ENCODE measurements at regions not wholly inside any gene's neighbourhood (a gene's known extent, or its start where the extent isn't known, plus 50 kb on each side); places are given as distances from the start of the nearest gene placed in this dataset.

- Histone ChIP-seq H3K36me3 (no peaks in the 10 kb centered on the region), H3K27me3 (no peaks in the 10 kb centered on the region), H3K9me3 (no peaks in the 10 kb centered on the region), H3K27ac (no peak overlapping the region), H3K4me3 (no peak overlapping the region), H3K4me1 (peaks cover 0 to 37% (median 17%) of the 10 kb centered on the region in 3 donors)
- intact Hi-C loops (cut with DNase I) = no loop called here
- 79 to 92% methylated on average over 2 of the region's 2 CpGs for WGBS, 2 donors
- no peak for DNase-seq
- no peak for TF ChIP-seq CTCF (IDR thresholded peaks at IDR 0.05)
- TF ChIP-seq POLR2A (IDR thresholded peaks at IDR 0.05) = no peak
These were observed 567.3 kb downstream of the PDCD6IP start for GRCh38 chr3:34365771-34366170.

GRCh38 chr3:34367521-34367920 is 569.1 kb downstream of the PDCD6IP start:
- no peak for TF ChIP-seq POLR2A (IDR thresholded peaks at IDR 0.05)
- TF ChIP-seq CTCF (IDR thresholded peaks at IDR 0.05) = no peak

GRCh38 chr3:34374521-34374920 is 576.1 kb downstream of the PDCD6IP start:
- no peaks in the 10 kb centered on the region for H3K27me3 ChIP-seq
- H3K27ac ChIP-seq = no peak overlapping the region
- no peaks in the 10 kb centered on the region for H3K9me3 ChIP-seq
- DNase-seq = no peak
- no peak overlapping the region for H3K4me3 ChIP-seq
- intact Hi-C loops (cut with DNase I) = no loop called here
- H3K36me3 ChIP-seq = no peaks in the 10 kb centered on the region
- H3K4me1 ChIP-seq = no peaks in the 10 kb centered on the region
- TF ChIP-seq CTCF (IDR thresholded peaks at IDR 0.05) (no peak), POLR2A (IDR thresholded peaks at IDR 0.05) (no peak)

More at GRCh38 chr3:34367521-34367920, 569.1 kb downstream of the PDCD6IP start:
- no peak for DNase-seq
- intact Hi-C loops (cut with DNase I) = no loop called here
- Histone ChIP-seq H3K4me1 (peaks cover 0 to 23% (median 10%) of the 10 kb centered on the region in 3 donors), H3K4me3 (no peak overlapping the region), H3K36me3 (no peaks in the 10 kb centered on the region), H3K9me3 (no peaks in the 10 kb centered on the region), H3K27me3 (no peaks in the 10 kb centered on the region), H3K27ac (no peak overlapping the region)
- WGBS, 2 donors = 88 to 95% methylated on average over 1 of the region's 1 CpG

GRCh38 chr3:34376691-34377090 is 578.3 kb downstream of the PDCD6IP start:
- no peaks in the 10 kb centered on the region for H3K9me3 ChIP-seq
- TF ChIP-seq POLR2A (IDR thresholded peaks at IDR 0.05) (no peak), CTCF (IDR thresholded peaks at IDR 0.05) (no peak)
- 47 to 53% methylated on average over 4 of the region's 4 CpGs for WGBS, 2 donors
- no peak overlapping the region for H3K4me3 ChIP-seq
- H3K27ac ChIP-seq = no peak overlapping the region
- intact Hi-C loops (cut with DNase I) = no loop called here
- H3K27me3 ChIP-seq = no peaks in the 10 kb centered on the region
- DNase-seq = no peak
- H3K36me3 ChIP-seq = no peaks in the 10 kb centered on the region
- no peaks in the 10 kb centered on the region for H3K4me1 ChIP-seq

GRCh38 chr3:34377961-34378360 is 579.5 kb downstream of the PDCD6IP start:
- H3K27me3 ChIP-seq = no peaks in the 10 kb centered on the region
- WGBS, 2 donors = 58 to 75% methylated on average over 2 to 5 of the region's 6 CpGs
- DNase-seq = no peak
- TF ChIP-seq CTCF (IDR thresholded peaks at IDR 0.05) (no peak), POLR2A (IDR thresholded peaks at IDR 0.05) (no peak)
- H3K4me1 ChIP-seq = peaks cover 0 to 6% (median 0%) of the 10 kb centered on the region in 3 donors
- H3K36me3 ChIP-seq = no peaks in the 10 kb centered on the region
- intact Hi-C loops (cut with DNase I) = no loop called here
- no peaks in the 10 kb centered on the region for H3K9me3 ChIP-seq
- no peak overlapping the region for H3K27ac ChIP-seq
- H3K4me3 ChIP-seq = no peak overlapping the region

Data from esophagus squamous epithelium (tissue), 5 donors.